Epithelial cell of prostate (primary cell): ENCODE measurements at regions not wholly inside any gene's neighbourhood (a gene's known extent, or its start where the extent isn't known, plus 50 kb on each side); places are given as distances from the start of the nearest gene placed in this dataset.
"Not testable (repeated sequence)": the region's sequence is repeated elsewhere in the genome, so short reads cannot be mapped to it uniquely, and the experiment has no call there.

Experiments
- DNase-seq: peaks from one replicate; pipeline ENCODE4 v3.0.0-alpha.2; 2011; ENCODE audit warnings: low read depth, low spot score
- H3K27ac ChIP-seq: fragments of 450-650 bp; 2 replicates; pipeline ENCODE4 v1.5.1; 2017; ENCODE audit warnings: mild to moderate bottlenecking

DNA sequence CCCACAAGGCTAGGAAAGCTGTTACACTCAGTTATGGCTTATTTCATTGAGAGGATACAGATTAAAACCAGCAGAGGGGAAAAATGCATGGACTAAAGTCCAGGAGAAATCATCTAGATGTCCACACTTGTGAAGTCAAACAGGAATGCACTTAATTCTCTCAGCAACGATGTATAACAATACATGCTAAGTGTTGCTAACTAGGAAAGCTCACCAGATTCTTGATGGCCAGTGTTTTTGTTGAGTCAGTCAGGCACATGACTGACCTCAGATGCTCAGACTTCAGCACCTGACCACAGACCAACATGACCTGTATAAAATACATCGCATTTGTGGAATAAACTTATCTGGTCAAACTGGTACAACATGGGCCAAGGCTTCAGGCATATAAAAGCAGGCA lies 470.2 kb upstream of the PRR20A start:
- H3K27ac ChIP-seq: no peak overlapping the region
- DNase-seq: no peak

- DNase-seq: no peak
- H3K27ac ChIP-seq: no peak overlapping the region
Measured at GRCh38 chr13:56681404-56681803, 459.3 kb upstream of the PRR20A start.

- DNase-seq: no peak
- no peak overlapping the region for H3K27ac ChIP-seq
Measured at GRCh38 chr13:56687131-56687530, 453.6 kb upstream of the PRR20A start.

GRCh38 chr13:56697011-56697410 lies 443.7 kb upstream of the PRR20A start:
- H3K27ac ChIP-seq: no peak overlapping the region
- DNase-seq: no peak

- no peak for DNase-seq
- H3K27ac ChIP-seq: no peak overlapping the region
Measured at GRCh38 chr13:56700324-56700723, 440.4 kb upstream of the PRR20A start.

GRCh38 chr13:56706485-56706884 lies 434.2 kb upstream of the PRR20A start:
- no peak overlapping the region for H3K27ac ChIP-seq
- no peak for DNase-seq

DNA sequence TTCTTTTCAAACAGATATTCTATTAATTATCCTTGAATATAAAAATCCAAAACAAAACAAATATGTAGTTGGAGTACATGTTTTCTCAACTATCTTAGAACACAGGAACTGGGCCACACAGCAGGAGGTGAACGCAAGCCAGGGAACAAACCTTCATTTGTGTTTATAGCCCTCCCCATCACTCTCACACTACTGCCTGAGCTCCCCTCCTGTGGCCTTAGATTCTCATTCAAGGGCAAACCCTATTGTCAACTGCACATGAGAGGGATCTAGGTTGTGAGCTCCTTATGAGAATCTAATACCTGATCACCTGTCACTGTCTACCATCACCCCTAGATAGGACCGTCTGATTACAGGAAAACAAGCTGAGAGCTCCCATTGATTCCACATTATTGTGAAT lies 427.1 kb upstream of the PRR20A start:
- H3K27ac ChIP-seq: no peak overlapping the region
- no peak for DNase-seq

DNA sequence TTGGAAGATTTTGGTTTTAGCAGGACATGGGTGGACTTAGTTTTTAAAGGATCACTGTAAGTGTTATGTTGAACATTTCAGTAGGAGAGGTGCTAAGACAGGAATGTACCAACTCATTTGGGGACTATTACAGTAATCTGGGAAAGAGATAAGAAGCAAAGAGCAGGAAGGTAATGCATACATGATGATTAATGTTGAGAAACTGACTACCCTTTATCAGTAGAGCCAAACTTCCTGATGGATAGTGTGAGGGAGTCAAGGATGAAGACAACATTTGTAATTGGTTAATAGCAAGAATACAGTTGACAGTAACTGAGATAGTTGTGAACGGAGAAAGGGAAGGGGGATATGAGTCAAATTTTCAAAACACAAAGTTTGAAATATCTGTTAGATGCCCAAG lies 421.9 kb upstream of the PRR20A start:
- no peak for DNase-seq

GRCh38 chr13:56720841-56721240 lies 419.9 kb upstream of the PRR20A start:
- DNase-seq: peak; percentile 3
- H3K27ac ChIP-seq: no peak overlapping the region

More for the DNA sequence above, 421.9 kb upstream of the PRR20A start:
- H3K27ac ChIP-seq: no peak overlapping the region

DNA sequence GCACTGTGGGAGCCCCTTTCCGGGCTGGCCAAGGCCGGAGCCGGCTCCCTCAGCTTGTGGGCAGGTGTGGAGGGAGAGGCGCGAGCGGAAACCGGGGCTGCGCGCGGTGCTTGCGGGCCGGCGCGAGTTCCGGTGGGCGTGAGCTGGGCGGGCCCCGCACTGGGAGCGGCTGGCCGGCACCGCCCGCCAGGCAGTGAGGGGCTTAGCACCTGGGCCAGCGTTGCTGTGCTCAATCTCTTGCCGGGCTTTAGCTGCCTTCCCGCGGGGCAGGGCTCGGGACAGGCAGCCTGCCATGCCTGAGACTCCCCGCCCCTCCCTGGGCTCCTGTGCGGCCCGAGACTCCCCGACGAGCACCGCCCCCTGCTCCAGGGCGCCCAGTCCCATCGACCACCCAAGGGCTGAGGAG lies 405.2 kb upstream of the PRR20A start:
- H3K27ac ChIP-seq: no peak overlapping the region
- DNase-seq: no peak

GRCh38 chr13:56736966-56737365 lies 403.8 kb upstream of the PRR20A start:
- no peak for DNase-seq
- H3K27ac ChIP-seq: no peak overlapping the region

DNA sequence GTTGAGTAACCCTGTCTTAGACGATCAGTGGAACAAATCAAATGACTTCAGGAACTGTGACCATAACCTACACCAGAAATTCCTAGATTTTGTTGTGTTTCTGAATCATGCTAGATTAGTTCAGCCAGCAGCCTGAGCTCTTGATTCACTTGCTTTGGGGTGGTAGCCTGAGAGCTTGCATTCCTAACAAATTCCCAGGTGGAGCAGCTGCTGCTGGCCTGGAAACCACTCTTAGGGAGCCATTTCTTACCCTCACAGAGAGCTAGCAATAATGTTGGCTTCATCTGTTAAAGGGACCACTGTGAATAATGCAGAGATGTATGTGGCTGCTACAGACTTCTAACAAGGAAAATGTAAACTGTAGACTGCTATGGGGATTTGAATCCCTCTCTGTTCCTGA lies 388.1 kb upstream of the PRR20A start:
- DNase-seq: no peak
- no peak overlapping the region for H3K27ac ChIP-seq

DNA sequence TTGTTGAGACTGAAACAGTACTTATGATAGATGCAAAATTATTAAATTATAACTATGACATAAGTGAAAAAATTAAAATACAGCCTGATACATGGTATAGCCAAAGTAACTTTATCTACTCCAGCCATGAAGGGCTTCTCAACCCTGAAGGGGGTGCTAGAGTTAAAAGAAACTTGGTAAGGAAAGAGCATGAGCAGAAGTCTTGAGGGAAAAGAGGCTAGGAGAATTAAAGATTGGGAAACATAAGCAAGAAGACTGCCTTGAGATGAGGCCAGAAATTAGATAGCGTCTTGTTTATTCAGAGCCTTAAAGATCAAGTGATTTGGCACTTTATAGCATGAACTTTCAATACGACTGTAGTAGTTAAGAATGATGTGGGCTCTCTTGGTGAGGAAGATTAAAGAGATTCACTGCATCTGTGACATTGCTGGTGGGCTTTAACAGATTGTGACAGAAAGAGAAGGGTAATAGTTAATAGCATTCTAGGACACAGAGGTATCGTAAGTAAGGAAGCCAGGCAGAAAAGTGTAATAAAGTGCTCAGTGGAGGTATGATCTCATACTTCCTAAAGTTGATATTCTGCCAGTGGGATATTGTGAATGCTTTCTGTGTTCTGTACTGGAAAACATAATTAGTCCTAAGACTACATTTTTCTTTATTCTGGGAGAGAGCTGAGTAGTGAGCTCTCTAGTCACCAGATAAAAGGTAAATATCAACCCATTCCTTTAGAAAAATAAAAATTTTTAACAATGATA lies 385.4 kb upstream of the PRR20A start:
- H3K27ac ChIP-seq: no peak overlapping the region
- DNase-seq: no peak

DNA sequence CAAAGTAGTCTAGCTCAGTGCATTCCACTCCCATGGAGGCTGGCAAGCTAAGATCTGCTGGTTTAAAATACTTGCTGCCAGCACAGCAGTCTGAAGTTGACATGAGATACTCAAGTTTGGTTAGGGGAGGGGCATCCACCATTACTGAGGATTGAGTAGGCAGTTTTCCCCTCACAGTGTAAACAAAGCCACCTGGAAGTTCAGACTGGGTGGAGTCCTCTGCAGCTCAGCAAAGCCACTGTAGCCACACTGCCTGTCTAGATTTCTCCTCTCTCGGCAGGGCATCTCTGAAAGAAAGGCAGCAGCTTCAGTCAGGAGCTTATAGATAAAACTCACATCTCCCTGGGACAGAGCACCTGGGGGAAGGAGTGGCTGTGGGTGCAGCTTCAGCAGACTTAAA lies 377.4 kb upstream of the PRR20A start:
- not testable (repeated sequence) for H3K27ac ChIP-seq, DNase-seq

- no peak for DNase-seq
- no peak overlapping the region for H3K27ac ChIP-seq
Measured at GRCh38 chr13:56773148-56773547, 367.6 kb upstream of the PRR20A start.

DNA sequence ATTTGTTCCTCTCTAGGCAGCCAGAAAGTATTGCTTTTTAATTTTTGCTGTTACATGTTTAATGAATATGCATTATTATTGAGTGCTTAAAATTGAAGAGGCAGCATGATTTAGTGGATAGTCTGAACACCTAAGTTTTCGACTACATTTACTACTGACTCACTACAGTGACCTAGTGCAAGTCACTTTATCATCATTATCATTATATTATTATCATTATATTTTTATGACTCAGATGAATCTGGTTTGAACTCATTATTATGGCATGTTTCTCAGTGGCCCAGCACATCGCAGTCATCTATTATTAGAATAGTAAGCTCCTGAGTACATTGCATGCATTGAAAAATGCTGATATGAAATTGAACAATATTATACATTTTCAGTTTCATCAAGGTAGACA lies 351.2 kb upstream of the PRR20A start:
- H3K27ac ChIP-seq: no peak overlapping the region
- DNase-seq: no peak

DNA sequence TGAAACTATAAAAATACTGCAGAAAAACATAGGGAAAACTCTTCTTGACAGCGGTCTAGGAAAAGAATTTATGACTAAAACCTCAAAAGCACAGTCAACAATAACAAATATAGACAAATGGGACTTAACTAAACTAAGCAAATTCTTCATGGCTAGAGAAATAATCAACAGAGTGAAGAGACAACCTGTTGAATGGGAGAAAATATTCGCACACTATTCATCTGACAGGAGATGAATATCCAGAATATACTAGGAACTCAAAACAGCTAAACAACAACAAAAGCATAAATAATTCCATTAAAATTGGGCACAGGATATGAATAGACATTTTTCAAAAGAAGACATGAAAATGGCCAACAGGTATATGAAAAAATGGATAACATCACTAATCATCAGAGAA lies 303.6 kb upstream of the PRR20A start:
- no peak for DNase-seq
- no peak overlapping the region for H3K27ac ChIP-seq

- no peak overlapping the region for H3K27ac ChIP-seq
- no peak for DNase-seq
Measured at GRCh38 chr13:56850852-56851251, 289.9 kb upstream of the PRR20A start.

GRCh38 chr13:56861476-56861875 lies 279.2 kb upstream of the PRR20A start:
- H3K27ac ChIP-seq: no peak overlapping the region
- no peak for DNase-seq

DNA sequence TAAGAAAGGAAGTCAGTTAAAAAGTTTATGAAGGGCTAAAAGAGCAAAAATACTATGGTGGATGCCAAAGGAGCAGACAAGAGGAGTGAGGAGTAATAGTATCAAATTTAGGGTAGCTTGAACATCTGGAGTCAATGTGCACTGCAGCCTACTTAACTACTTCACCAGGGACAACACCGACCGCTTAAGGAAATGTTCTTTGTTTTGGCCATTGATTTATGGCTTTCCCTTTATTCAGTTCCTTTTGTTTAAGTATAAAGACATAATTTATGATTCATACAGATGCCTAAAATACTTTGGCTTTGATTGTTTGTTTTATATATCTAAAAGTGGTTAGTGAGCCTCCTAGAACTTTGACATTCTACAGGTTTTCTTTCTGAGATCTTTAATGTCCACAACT lies 276.3 kb upstream of the PRR20A start:
- H3K27ac ChIP-seq: no peak overlapping the region
- DNase-seq: no peak

DNA sequence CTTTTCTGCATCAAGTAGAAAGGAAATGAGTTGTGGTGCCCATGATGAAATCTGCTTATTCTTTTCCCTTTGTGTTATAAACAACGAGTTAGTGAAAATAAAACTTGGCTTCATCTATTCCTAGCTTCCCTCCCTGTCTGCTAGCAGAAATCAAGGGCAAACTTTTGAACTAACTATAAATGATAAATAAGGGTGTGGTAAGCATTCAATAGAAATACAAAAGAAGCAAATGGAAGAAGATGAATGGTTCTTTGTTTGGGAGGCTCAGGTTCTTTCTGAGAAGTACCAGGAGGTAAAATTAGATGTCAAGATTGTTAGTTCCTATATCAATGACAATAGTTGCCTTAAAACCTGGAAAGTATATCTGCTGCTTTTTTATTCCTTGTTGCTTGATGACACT lies 275.3 kb upstream of the PRR20A start:
- no peak for DNase-seq
- no peak overlapping the region for H3K27ac ChIP-seq

- DNase-seq: no peak
Measured at GRCh38 chr13:56869671-56870070, 271.0 kb upstream of the PRR20A start.

GRCh38 chr13:56886398-56886797 lies 254.3 kb upstream of the PRR20A start:
- no peak overlapping the region for H3K27ac ChIP-seq
- no peak for DNase-seq

More at GRCh38 chr13:56869671-56870070, 271.0 kb upstream of the PRR20A start:
- H3K27ac ChIP-seq: no peak overlapping the region
